Osteoblast (primary cell): ENCODE measurements at regions not wholly inside any gene's neighbourhood (a gene's known extent, or its start where the extent isn't known, plus 50 kb on each side); places are given as distances from the start of the nearest gene placed in this dataset.

ENCODE experiments used
- DNase-seq: peaks from one replicate; pipeline ENCODE4 v3.0.0; 2011; ENCODE audit warnings: low spot score, mixed read lengths; ENCODE audit not compliant: insufficient read length; ENCODE audit errors: missing footprints
- H2AFZ ChIP-seq: 2 replicates; pipeline ENCODE4 v1.6.0; 2011; ENCODE audit warnings: mild to moderate bottlenecking, low read length
- H3K27ac ChIP-seq: 2 replicates; pipeline ENCODE4 v1.5.1; 2011; ENCODE audit warnings: mild to moderate bottlenecking, low read depth, low read length, moderate library complexity
- H3K27me3 ChIP-seq: 2 replicates; pipeline ENCODE4 v1.6.0; 2012; ENCODE audit warnings: mild to moderate bottlenecking, control low read depth, inconsistent platforms, low read length, moderate library complexity; ENCODE audit not compliant: insufficient read depth
- H3K36me3 ChIP-seq: 2 replicates; pipeline ENCODE4 v1.5.1; 2011; ENCODE audit warnings: mild to moderate bottlenecking, low read length, control low read depth, moderate library complexity; ENCODE audit not compliant: insufficient read depth
- H3K4me1 ChIP-seq: 2 replicates; pipeline ENCODE4 v1.5.1; 2011; ENCODE audit warnings: mild to moderate bottlenecking, low read length, control low read depth, moderate library complexity; ENCODE audit not compliant: insufficient read depth
- H3K4me2 ChIP-seq: 2 replicates; pipeline ENCODE4 v1.6.0; 2011; ENCODE audit warnings: mild to moderate bottlenecking, low read length; ENCODE audit not compliant: insufficient read depth
- H3K4me3 ChIP-seq: fragments of 200-600 bp; sonication (generic); 3 replicates; pipeline ENCODE4 v1.5.1; 2012; ENCODE audit warnings: mild to moderate bottlenecking, low read length, inconsistent platforms; ENCODE audit not compliant: insufficient read depth
- H3K79me2 ChIP-seq: 2 replicates; pipeline ENCODE4 v1.6.0; 2012; ENCODE audit warnings: mild to moderate bottlenecking, low read length, control low read depth, inconsistent platforms; ENCODE audit not compliant: insufficient read depth
- H3K9me3 ChIP-seq: 2 replicates; pipeline ENCODE4 v1.5.1; 2011; ENCODE audit warnings: low read depth, low read length, control low read depth
- H4K20me1 ChIP-seq: 2 replicates; pipeline ENCODE4 v1.6.0; 2012; ENCODE audit warnings: mild to moderate bottlenecking, low read length, control low read depth; ENCODE audit not compliant: insufficient read depth
- CTCF ChIP-seq: IDR thresholded peaks from 2 replicates; pipeline ENCODE4 v1.5.1; 2011; ENCODE audit warnings: mild to moderate bottlenecking, low read depth, low read length, moderate library complexity; ENCODE audit errors: extremely low read depth

- Histone ChIP-seq H3K4me2 (peak overlapping the region; percentile 72), H3K4me3 (peak overlapping the region; percentile 32), H3K4me1 (peaks cover 27% of the 10 kb centered on the region), H3K27me3 (no peaks in the 10 kb centered on the region), H3K9me3 (no peaks in the 10 kb centered on the region), H4K20me1 (no peaks in the 10 kb centered on the region), H3K36me3 (no peaks in the 10 kb centered on the region), H2AFZ (no peak overlapping the region), H3K27ac (peak overlapping the region; percentile 89), H3K79me2 (no peaks in the 10 kb centered on the region)
- peak; percentile 96 for DNase-seq
- no peak for TF ChIP-seq CTCF
Measured at GRCh38 chr1:55310505-55310971, 95.4 kb upstream of the USP24 start.

- Histone ChIP-seq H4K20me1 (no peaks in the 10 kb centered on the region), H2AFZ (no peak overlapping the region), H3K9me3 (no peaks in the 10 kb centered on the region), H3K79me2 (no peaks in the 10 kb centered on the region), H3K4me1 (peaks cover 27% of the 10 kb centered on the region), H3K4me3 (no peak overlapping the region), H3K27ac (peak overlapping the region; percentile 89), H3K4me2 (no peak overlapping the region), H3K36me3 (no peaks in the 10 kb centered on the region), H3K27me3 (no peaks in the 10 kb centered on the region)
- TF ChIP-seq CTCF = no peak
- no peak for DNase-seq
Measured at GRCh38 chr1:55309786-55310504, 94.8 kb upstream of the USP24 start.

- no peaks in the 10 kb centered on the region for H3K27me3 ChIP-seq
- no peak overlapping the region for H3K4me2 ChIP-seq
- H2AFZ ChIP-seq = no peak overlapping the region
- no peaks in the 10 kb centered on the region for H4K20me1 ChIP-seq
- peaks cover 26% of the 10 kb centered on the region for H3K4me1 ChIP-seq
- H3K9me3 ChIP-seq = no peaks in the 10 kb centered on the region
- H3K27ac ChIP-seq = no peak overlapping the region
- H3K79me2 ChIP-seq = no peaks in the 10 kb centered on the region
- no peak for TF ChIP-seq CTCF
- no peaks in the 10 kb centered on the region for H3K36me3 ChIP-seq
- DNase-seq = no peak
- H3K4me3 ChIP-seq = no peak overlapping the region
Measured at GRCh38 chr1:55309053-55309452, 93.9 kb upstream of the USP24 start.

- TF ChIP-seq CTCF = no peak
- no peak overlapping the region for H3K4me3 ChIP-seq
- H4K20me1 ChIP-seq = no peaks in the 10 kb centered on the region
- no peaks in the 10 kb centered on the region for H3K36me3 ChIP-seq
- H3K4me1 ChIP-seq = peaks cover 9% of the 10 kb centered on the region
- H3K4me2 ChIP-seq = no peak overlapping the region
- H2AFZ ChIP-seq = no peak overlapping the region
- no peaks in the 10 kb centered on the region for H3K9me3 ChIP-seq
- H3K27ac ChIP-seq = no peak overlapping the region
- no peak for DNase-seq
- no peaks in the 10 kb centered on the region for H3K79me2 ChIP-seq
- no peaks in the 10 kb centered on the region for H3K27me3 ChIP-seq
Measured at GRCh38 chr1:55305735-55306134, 90.6 kb upstream of the USP24 start.
